ENCODE measurements at regions not wholly inside any gene's neighbourhood (a gene's known extent, or its start where the extent isn't known, plus 50 kb on each side); places are given as distances from the start of the nearest gene placed in this dataset.

DNA sequence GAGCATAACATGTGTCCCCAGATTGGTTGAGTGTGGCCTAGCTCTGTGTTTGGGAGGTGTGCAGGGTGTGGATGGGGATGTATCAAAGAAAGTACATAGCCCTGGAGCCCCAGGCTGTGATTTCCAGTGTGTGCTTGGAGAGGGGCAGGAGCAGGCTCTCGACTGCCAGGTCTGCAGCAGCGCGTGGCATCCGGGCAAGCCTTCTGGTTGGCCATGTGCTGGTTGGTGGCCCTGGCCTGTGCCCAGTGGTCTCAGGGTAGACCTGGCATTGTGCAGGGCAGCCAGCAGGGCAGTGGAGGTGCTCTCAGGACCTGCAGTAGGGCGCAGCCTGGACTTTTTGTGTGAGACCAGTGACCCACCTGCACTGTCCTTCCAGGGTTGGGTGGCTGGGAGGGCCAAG, 231.5 kb downstream of the UBE3A start:
- ChIA-PET POLR2A (no interaction called here), CTCF (no interaction called here)
- H3K4me1 Mint-ChIP-seq = no peaks in the 10 kb centered on the region

DNA sequence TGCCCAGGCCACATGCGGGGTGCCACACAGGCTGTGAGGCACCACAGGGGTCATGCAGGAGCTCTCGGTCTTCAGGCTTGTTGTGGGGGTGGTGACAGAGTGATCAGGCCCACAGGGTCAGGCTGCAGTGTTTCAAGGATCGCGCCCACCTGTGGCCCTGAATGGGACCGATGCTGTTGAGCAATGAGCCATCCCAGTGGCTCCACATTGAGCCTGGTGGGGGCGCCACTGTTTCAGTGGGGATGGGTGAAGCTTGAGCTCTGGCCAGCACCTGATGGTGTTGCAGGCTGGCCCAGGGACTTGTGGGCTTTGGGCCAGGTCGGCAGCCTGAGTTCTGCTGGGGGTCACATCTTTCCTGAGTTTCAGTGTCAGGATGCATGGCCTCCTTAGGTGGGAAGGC, 230.1 kb downstream of the UBE3A start:
- H3K27me3 Mint-ChIP-seq = peaks cover 0 to 3% of the 10 kb centered on the region in 2 donors
- H3K9me3 ChIP-seq (ENCODE audit: low read length) = no peaks in the 10 kb centered on the region
- H3K4me3 Mint-ChIP-seq = no peak overlapping the region
- no peak overlapping the region for H3K4me3 ChIP-seq (ENCODE audit: low read length)
- H3K36me3 Mint-ChIP-seq = no peaks in the 10 kb centered on the region
- H3K27ac Mint-ChIP-seq = no peak overlapping the region
- no peaks in the 10 kb centered on the region for H3K4me1 Mint-ChIP-seq
- peaks cover 0 to 11% (median 0%) of the 10 kb centered on the region in 5 donors for H3K9me3 Mint-ChIP-seq
- H3K36me3 ChIP-seq (ENCODE audit: insufficient read depth, low read length) = no peaks in the 10 kb centered on the region
- POLR2A ChIA-PET = no interaction called here
- no peak overlapping the region for H3K27ac ChIP-seq (ENCODE audit: low read depth, low read length)
- CTCF ChIA-PET = no interaction called here
- no peaks in the 10 kb centered on the region for H3K27me3 ChIP-seq (ENCODE audit: insufficient read depth, low read length, poor library complexity, severe bottlenecking)
- DNase-seq = no peak
- H3K4me1 ChIP-seq (ENCODE audit: insufficient read depth, low read length) = no peaks in the 10 kb centered on the region

More for the DNA sequence above, 231.5 kb downstream of the UBE3A start:
- peaks cover 0 to 16% (median 0%) of the 10 kb centered on the region in 5 donors for H3K9me3 Mint-ChIP-seq
- Histone ChIP-seq H3K4me3 (ENCODE audit: low read length) (no peak overlapping the region), H3K27ac (ENCODE audit: low read depth, low read length) (no peak overlapping the region), H3K4me1 (ENCODE audit: insufficient read depth, low read length) (no peaks in the 10 kb centered on the region), H3K36me3 (ENCODE audit: insufficient read depth, low read length) (no peaks in the 10 kb centered on the region), H3K27me3 (ENCODE audit: insufficient read depth, low read length, poor library complexity, severe bottlenecking) (no peaks in the 10 kb centered on the region), H3K9me3 (ENCODE audit: low read length) (no peaks in the 10 kb centered on the region)
- H3K36me3 Mint-ChIP-seq = no peaks in the 10 kb centered on the region
- H3K4me3 Mint-ChIP-seq = no peak overlapping the region
- DNase-seq = no peak
- no peaks in the 10 kb centered on the region for H3K27me3 Mint-ChIP-seq
- H3K27ac Mint-ChIP-seq = no peak overlapping the region

GRCh38 chr15:25220834-25221233, 218.0 kb downstream of the UBE3A start:
- Histone ChIP-seq H3K27me3 (ENCODE audit: insufficient read depth, low read length, poor library complexity, severe bottlenecking) (no peaks in the 10 kb centered on the region), H3K27ac (ENCODE audit: low read depth, low read length) (no peak overlapping the region), H3K9me3 (ENCODE audit: low read length) (no peaks in the 10 kb centered on the region), H3K36me3 (ENCODE audit: insufficient read depth, low read length) (no peaks in the 10 kb centered on the region), H3K4me1 (ENCODE audit: insufficient read depth, low read length) (no peaks in the 10 kb centered on the region), H3K4me3 (ENCODE audit: low read length) (no peak overlapping the region)
- H3K27me3 Mint-ChIP-seq = no peaks in the 10 kb centered on the region
- POLR2A ChIA-PET = no interaction called here
- no peak overlapping the region for H3K4me3 Mint-ChIP-seq
- no peaks in the 10 kb centered on the region for H3K4me1 Mint-ChIP-seq
- peaks cover 0 to 14% (median 6%) of the 10 kb centered on the region in 5 donors for H3K9me3 Mint-ChIP-seq
- no peak for DNase-seq
- no peaks in the 10 kb centered on the region for H3K36me3 Mint-ChIP-seq
- H3K27ac Mint-ChIP-seq = no peak overlapping the region
- CTCF ChIA-PET = no interaction called here

DNA sequence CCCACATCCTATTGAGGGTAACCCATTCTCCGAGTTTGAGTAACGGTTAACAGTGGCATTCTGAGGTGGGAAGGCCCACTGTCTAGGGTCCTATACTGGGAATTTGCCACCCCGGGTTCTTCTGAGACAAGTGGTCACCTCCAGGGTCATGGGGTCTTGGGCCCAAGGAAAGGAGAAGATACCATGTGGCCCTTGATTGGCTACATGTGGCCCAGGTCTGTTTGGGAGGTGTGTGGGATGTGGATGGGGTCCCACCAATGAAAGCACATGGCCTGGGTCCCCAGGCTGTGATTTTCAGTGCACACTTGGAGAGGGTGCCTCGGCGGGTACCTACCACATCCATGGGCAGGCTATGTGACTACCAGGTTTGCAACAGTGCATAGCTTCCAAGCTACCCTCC, 214.4 kb downstream of the UBE3A start:
- Histone ChIP-seq H3K27ac (ENCODE audit: low read depth, low read length) (no peak overlapping the region), H3K4me1 (ENCODE audit: insufficient read depth, low read length) (no peaks in the 10 kb centered on the region), H3K27me3 (ENCODE audit: insufficient read depth, low read length, poor library complexity, severe bottlenecking) (no peaks in the 10 kb centered on the region), H3K9me3 (ENCODE audit: low read length) (no peaks in the 10 kb centered on the region), H3K4me3 (ENCODE audit: low read length) (no peak overlapping the region), H3K36me3 (ENCODE audit: insufficient read depth, low read length) (no peaks in the 10 kb centered on the region)
- DNase-seq = no peak
- Mint-ChIP-seq H3K27ac (no peak overlapping the region), H3K36me3 (no peaks in the 10 kb centered on the region), H3K4me3 (no peak overlapping the region), H3K4me1 (no peaks in the 10 kb centered on the region), H3K9me3 (peaks cover 0 to 17% (median 4%) of the 10 kb centered on the region in 5 donors), H3K27me3 (no peaks in the 10 kb centered on the region)
- CTCF ChIA-PET = no interaction called here
- POLR2A ChIA-PET = no interaction called here

DNA sequence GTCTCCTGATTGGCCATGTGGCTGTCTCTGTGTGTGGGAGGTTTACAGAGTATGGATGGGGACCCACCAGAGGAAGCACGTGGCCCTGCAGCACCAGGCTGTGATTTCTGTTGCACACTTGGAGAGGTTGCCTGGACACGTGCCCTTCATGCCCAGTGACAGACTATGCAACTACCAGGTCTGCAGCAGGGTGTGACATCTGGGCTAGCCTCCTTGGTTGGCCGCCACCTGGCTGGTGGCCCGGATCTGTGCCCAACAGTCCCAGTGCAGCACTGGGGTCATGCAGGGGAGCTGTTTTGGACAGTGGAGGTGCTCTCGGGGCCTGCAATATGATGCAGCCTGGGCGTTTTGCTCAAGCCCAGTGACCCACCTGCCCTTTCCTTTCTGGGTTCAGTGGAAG, 212.5 kb downstream of the UBE3A start:
- ChIA-PET POLR2A (no interaction called here), CTCF (no interaction called here)
- H3K4me3 Mint-ChIP-seq = no peak overlapping the region
- Histone ChIP-seq H3K27me3 (ENCODE audit: insufficient read depth, low read length, poor library complexity, severe bottlenecking) (no peaks in the 10 kb centered on the region), H3K4me3 (ENCODE audit: low read length) (no peak overlapping the region), H3K4me1 (ENCODE audit: insufficient read depth, low read length) (no peaks in the 10 kb centered on the region), H3K27ac (ENCODE audit: low read depth, low read length) (no peak overlapping the region), H3K36me3 (ENCODE audit: insufficient read depth, low read length) (no peaks in the 10 kb centered on the region), H3K9me3 (ENCODE audit: low read length) (no peaks in the 10 kb centered on the region)
- no peaks in the 10 kb centered on the region for H3K36me3 Mint-ChIP-seq
- no peak for DNase-seq
- no peaks in the 10 kb centered on the region for H3K4me1 Mint-ChIP-seq
- H3K27me3 Mint-ChIP-seq = no peaks in the 10 kb centered on the region
- no peak overlapping the region for H3K27ac Mint-ChIP-seq
- H3K9me3 Mint-ChIP-seq = peaks cover 0 to 11% (median 5%) of the 10 kb centered on the region in 5 donors

DNA sequence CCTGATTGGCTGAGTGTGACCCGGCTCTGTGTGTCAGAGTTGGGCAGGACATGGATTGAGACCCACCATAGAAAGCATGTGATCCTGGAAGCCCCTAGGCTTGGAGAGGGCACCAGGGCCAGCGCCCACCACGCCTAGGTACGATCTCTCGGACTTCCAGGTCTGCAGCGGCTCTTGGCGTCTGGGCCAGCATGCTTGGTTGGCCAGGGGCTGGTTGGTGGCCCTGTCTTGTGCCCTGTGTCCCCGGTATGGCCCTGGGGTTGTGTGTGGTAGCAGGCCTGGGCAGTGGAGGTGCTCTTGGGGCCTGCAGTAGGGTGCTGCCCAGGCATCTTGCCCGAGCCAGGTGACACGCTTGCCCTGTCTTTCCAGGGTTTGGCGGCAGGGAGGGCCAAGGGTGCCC, 210.6 kb downstream of the UBE3A start:
- no peaks in the 10 kb centered on the region for H3K27me3 ChIP-seq (ENCODE audit: insufficient read depth, low read length, poor library complexity, severe bottlenecking)
- Mint-ChIP-seq H3K36me3 (no peaks in the 10 kb centered on the region), H3K4me3 (no peak overlapping the region), H3K27ac (no peak overlapping the region), H3K4me1 (no peaks in the 10 kb centered on the region), H3K9me3 (peaks cover 0 to 14% (median 4%) of the 10 kb centered on the region in 5 donors), H3K27me3 (no peaks in the 10 kb centered on the region)
- CTCF ChIA-PET = no interaction called here
- DNase-seq = no peak
- H3K9me3 ChIP-seq (ENCODE audit: low read length) = no peaks in the 10 kb centered on the region
- H3K27ac ChIP-seq (ENCODE audit: low read depth, low read length) = no peak overlapping the region
- H3K4me3 ChIP-seq (ENCODE audit: low read length) = no peak overlapping the region
- POLR2A ChIA-PET = no interaction called here
- no peaks in the 10 kb centered on the region for H3K4me1 ChIP-seq (ENCODE audit: insufficient read depth, low read length)
- H3K36me3 ChIP-seq (ENCODE audit: insufficient read depth, low read length) = no peaks in the 10 kb centered on the region

GRCh38 chr15:25230442-25230841, 208.4 kb downstream of the UBE3A start:
- Mint-ChIP-seq H3K4me3 (no peak overlapping the region), H3K4me1 (no peaks in the 10 kb centered on the region), H3K27ac (no peak overlapping the region), H3K9me3 (peaks cover 0 to 14% (median 3%) of the 10 kb centered on the region in 5 donors), H3K36me3 (no peaks in the 10 kb centered on the region), H3K27me3 (peaks cover 0 to 4% of the 10 kb centered on the region in 2 donors)
- POLR2A ChIA-PET = no interaction called here
- DNase-seq = no peak
- H3K27me3 ChIP-seq (ENCODE audit: insufficient read depth, low read length, poor library complexity, severe bottlenecking) = no peaks in the 10 kb centered on the region
- no peaks in the 10 kb centered on the region for H3K9me3 ChIP-seq (ENCODE audit: low read length)
- H3K36me3 ChIP-seq (ENCODE audit: insufficient read depth, low read length) = no peaks in the 10 kb centered on the region
- H3K27ac ChIP-seq (ENCODE audit: low read depth, low read length) = no peak overlapping the region
- CTCF ChIA-PET = no interaction called here
- H3K4me1 ChIP-seq (ENCODE audit: insufficient read depth, low read length) = no peaks in the 10 kb centered on the region
- no peak overlapping the region for H3K4me3 ChIP-seq (ENCODE audit: low read length)

- H3K4me3 Mint-ChIP-seq = no peak overlapping the region
- DNase-seq = no peak
- Histone ChIP-seq H3K27me3 (ENCODE audit: insufficient read depth, low read length, poor library complexity, severe bottlenecking) (no peaks in the 10 kb centered on the region), H3K4me1 (ENCODE audit: insufficient read depth, low read length) (no peaks in the 10 kb centered on the region), H3K27ac (ENCODE audit: low read depth, low read length) (no peak overlapping the region), H3K4me3 (ENCODE audit: low read length) (no peak overlapping the region), H3K9me3 (ENCODE audit: low read length) (no peaks in the 10 kb centered on the region), H3K36me3 (ENCODE audit: insufficient read depth, low read length) (no peaks in the 10 kb centered on the region)
- H3K27me3 Mint-ChIP-seq = peaks cover 0 to 4% of the 10 kb centered on the region in 2 donors
- peaks cover 0 to 17% (median 4%) of the 10 kb centered on the region in 5 donors for H3K9me3 Mint-ChIP-seq
- H3K36me3 Mint-ChIP-seq = no peaks in the 10 kb centered on the region
- H3K4me1 Mint-ChIP-seq = no peaks in the 10 kb centered on the region
- CTCF ChIA-PET = no interaction called here
- POLR2A ChIA-PET = no interaction called here
- H3K27ac Mint-ChIP-seq = no peak overlapping the region
Observed at GRCh38 chr15:25233766-25234350, 205.0 kb downstream of the UBE3A start.

GRCh38 chr15:25234831-25235230, 204.0 kb downstream of the UBE3A start:
- H3K4me1 Mint-ChIP-seq = no peaks in the 10 kb centered on the region
- peaks cover 0 to 4% of the 10 kb centered on the region in 2 donors for H3K27me3 Mint-ChIP-seq
- POLR2A ChIA-PET = no interaction called here
- H3K4me3 Mint-ChIP-seq = no peak overlapping the region
- peaks cover 0 to 16% (median 3%) of the 10 kb centered on the region in 5 donors for H3K9me3 Mint-ChIP-seq
- no peaks in the 10 kb centered on the region for H3K4me1 ChIP-seq (ENCODE audit: insufficient read depth, low read length)
- CTCF ChIA-PET = no interaction called here
- H3K36me3 Mint-ChIP-seq = no peaks in the 10 kb centered on the region
- no peaks in the 10 kb centered on the region for H3K36me3 ChIP-seq (ENCODE audit: insufficient read depth, low read length)
- no peaks in the 10 kb centered on the region for H3K9me3 ChIP-seq (ENCODE audit: low read length)
- H3K27me3 ChIP-seq (ENCODE audit: insufficient read depth, low read length, poor library complexity, severe bottlenecking) = no peaks in the 10 kb centered on the region
- no peak overlapping the region for H3K27ac Mint-ChIP-seq
- no peak overlapping the region for H3K27ac ChIP-seq (ENCODE audit: low read depth, low read length)
- DNase-seq = no peak
- H3K4me3 ChIP-seq (ENCODE audit: low read length) = no peak overlapping the region

Data from CD8-positive, alpha-beta memory T cell (primary cell).